Activated naive CD8-positive, alpha-beta T cell treated with anti-CD3 and anti-CD28 coated beads, Interleukin-2, amount 10 ng/mL, durations not matched to agents 7 days and 5 days (primary cell): ENCODE measurements at regions not wholly inside any gene's neighbourhood (a gene's known extent, or its start where the extent isn't known, plus 50 kb on each side); places are given as distances from the start of the nearest gene placed in this dataset.

ENCODE experiments used
- ATAC-seq: fragments of 150-1000 bp; cut with Tn5 transposase; one replicate; pipeline ENCODE4 v1.10.0; 2021; ENCODE audit warnings: low read depth, moderate library complexity
- POLR2A ChIA-PET: fragments of 350-600 bp; sonication (Branson Sonifier 250); formaldehyde crosslinking; loops from one replicate; lab custom pipeline; 2021; ENCODE audit warnings: antibody characterized with exemption; lab: Charles Lee
- DNase-seq: peaks from one replicate; pipeline ENCODE4 v3.0.0; 2021
- H3K27ac Mint-ChIP-seq: one replicate; pipeline ENCODE4 v1.8.0; 2022; ENCODE audit warnings: mild to moderate bottlenecking, mixed read lengths
- H3K27me3 Mint-ChIP-seq: one replicate; pipeline ENCODE4 v1.8.0; 2022; ENCODE audit warnings: mild to moderate bottlenecking, moderate library complexity, mixed read lengths
- H3K36me3 Mint-ChIP-seq: one replicate; pipeline ENCODE4 v1.8.0; 2021; ENCODE audit warnings: mild to moderate bottlenecking, mixed read lengths
- H3K4me1 Mint-ChIP-seq: one replicate; pipeline ENCODE4 v1.8.0; 2021; ENCODE audit warnings: mixed read lengths
- H3K4me3 Mint-ChIP-seq: one replicate; pipeline ENCODE4 v1.8.0; 2022; ENCODE audit warnings: mild to moderate bottlenecking, moderate library complexity, mixed read lengths
- H3K9me3 Mint-ChIP-seq: one replicate; pipeline ENCODE4 v1.8.0; 2021; ENCODE audit warnings: mixed read lengths

GRCh38 chr13:40318366-40318765 lies 348.1 kb downstream of the FOXO1 start:
- Mint-ChIP-seq H3K4me3 (peak overlapping the region; percentile 14), H3K36me3 (peaks cover 3% of the 10 kb centered on the region), H3K27ac (peak overlapping the region; percentile 47), H3K9me3 (peaks cover 3% of the 10 kb centered on the region), H3K27me3 (no peaks in the 10 kb centered on the region), H3K4me1 (peaks cover 56% of the 10 kb centered on the region)
- POLR2A ChIA-PET, result no interaction called here
- DNase-seq (no peak), ATAC-seq (no peak)

GRCh38 chr13:40319699-40320579 lies 346.5 kb downstream of the FOXO1 start:
- ATAC-seq (peak; percentile 50), DNase-seq (no peak)
- Mint-ChIP-seq H3K9me3 (peaks cover 10% of the 10 kb centered on the region), H3K27ac (peak overlapping the region; percentile 37), H3K27me3 (no peaks in the 10 kb centered on the region), H3K36me3 (peaks cover 13% of the 10 kb centered on the region), H3K4me1 (peaks cover 46% of the 10 kb centered on the region), H3K4me3 (no peak overlapping the region)
- POLR2A ChIA-PET, result no interaction called here

GRCh38 chr13:40328091-40328490 lies 338.4 kb downstream of the FOXO1 start:
- Mint-ChIP-seq H3K4me3 (no peak overlapping the region), H3K36me3 (peaks cover 23% of the 10 kb centered on the region), H3K27ac (no peak overlapping the region), H3K27me3 (no peaks in the 10 kb centered on the region), H3K9me3 (peaks cover 19% of the 10 kb centered on the region), H3K4me1 (peaks cover 15% of the 10 kb centered on the region)
- ATAC-seq, result no peak
- POLR2A ChIA-PET, result interaction anchor here (0.7 kb wide), 1 partner anchor 9 kb away, joined by 3 read pairs; no protein-coding TSS in a partner anchor
- DNase-seq, result no peak

- DNase-seq, result no peak
- Mint-ChIP-seq H3K36me3 (peaks cover 12% of the 10 kb centered on the region), H3K9me3 (peaks cover 11% of the 10 kb centered on the region), H3K27me3 (no peaks in the 10 kb centered on the region), H3K27ac (no peak overlapping the region), H3K4me3 (no peak overlapping the region), H3K4me1 (peaks cover 17% of the 10 kb centered on the region)
- POLR2A ChIA-PET, result no interaction called here
- no peak for ATAC-seq
Measured at GRCh38 chr13:40329781-40330485, 336.5 kb downstream of the FOXO1 start.

GRCh38 chr13:40330950-40331349 lies 335.5 kb downstream of the FOXO1 start:
- no peak overlapping the region for H3K27ac Mint-ChIP-seq
- no peak overlapping the region for H3K4me3 Mint-ChIP-seq

GRCh38 chr13:40331802-40332201 lies 334.6 kb downstream of the FOXO1 start:
- Mint-ChIP-seq H3K27me3 (no peaks in the 10 kb centered on the region), H3K36me3 (peaks cover 9% of the 10 kb centered on the region), H3K9me3 (peaks cover 10% of the 10 kb centered on the region), H3K27ac (no peak overlapping the region), H3K4me1 (peaks cover 10% of the 10 kb centered on the region), H3K4me3 (no peak overlapping the region)
- ATAC-seq (no peak), DNase-seq (no peak)
- POLR2A ChIA-PET, result no interaction called here

More at GRCh38 chr13:40330950-40331349, 335.5 kb downstream of the FOXO1 start:
- H3K9me3 Mint-ChIP-seq, result peaks cover 11% of the 10 kb centered on the region
- H3K36me3 Mint-ChIP-seq, result peaks cover 9% of the 10 kb centered on the region
- no peaks in the 10 kb centered on the region for H3K27me3 Mint-ChIP-seq
- H3K4me1 Mint-ChIP-seq, result peaks cover 11% of the 10 kb centered on the region
- no peak for ATAC-seq
- no peak for DNase-seq
- POLR2A ChIA-PET, result no interaction called here

GRCh38 chr13:40333226-40333625 lies 333.2 kb downstream of the FOXO1 start:
- Mint-ChIP-seq H3K27ac (no peak overlapping the region), H3K9me3 (peaks cover 3% of the 10 kb centered on the region), H3K4me1 (peaks cover 13% of the 10 kb centered on the region), H3K36me3 (peaks cover 9% of the 10 kb centered on the region), H3K27me3 (no peaks in the 10 kb centered on the region), H3K4me3 (no peak overlapping the region)
- DNase-seq (no peak), ATAC-seq (no peak)
- POLR2A ChIA-PET, result no interaction called here

- Mint-ChIP-seq H3K27me3 (no peaks in the 10 kb centered on the region), H3K4me1 (peaks cover 13% of the 10 kb centered on the region), H3K9me3 (peaks cover 3% of the 10 kb centered on the region), H3K4me3 (no peak overlapping the region), H3K27ac (no peak overlapping the region), H3K36me3 (peaks cover 9% of the 10 kb centered on the region)
- POLR2A ChIA-PET, result no interaction called here
- DNase-seq (no peak), ATAC-seq (no peak)
Measured at GRCh38 chr13:40334031-40334430, 332.4 kb downstream of the FOXO1 start.

- ATAC-seq (no peak), DNase-seq (no peak)
- Mint-ChIP-seq H3K4me1 (peaks cover 13% of the 10 kb centered on the region), H3K9me3 (peaks cover 3% of the 10 kb centered on the region), H3K36me3 (peaks cover 9% of the 10 kb centered on the region), H3K27ac (no peak overlapping the region), H3K4me3 (no peak overlapping the region), H3K27me3 (no peaks in the 10 kb centered on the region)
- POLR2A ChIA-PET, result no interaction called here
Measured at GRCh38 chr13:40334616-40335015, 331.8 kb downstream of the FOXO1 start.

- no peak overlapping the region for H3K4me3 Mint-ChIP-seq
- H3K27me3 Mint-ChIP-seq, result no peaks in the 10 kb centered on the region
- H3K4me1 Mint-ChIP-seq, result peaks cover 13% of the 10 kb centered on the region
- ATAC-seq, result no peak
- POLR2A ChIA-PET, result interaction anchor here (0.6 kb wide), 1 partner anchor 96 kb away, joined by 5 read pairs; no protein-coding TSS in a partner anchor
- H3K36me3 Mint-ChIP-seq, result peaks cover 4% of the 10 kb centered on the region
- DNase-seq, result no peak
- no peak overlapping the region for H3K27ac Mint-ChIP-seq
- H3K9me3 Mint-ChIP-seq, result peaks cover 1% of the 10 kb centered on the region
Measured at GRCh38 chr13:40336228-40337221, 329.9 kb downstream of the FOXO1 start.

GRCh38 chr13:40337651-40338050 lies 328.8 kb downstream of the FOXO1 start:
- H3K36me3 Mint-ChIP-seq, result peaks cover 4% of the 10 kb centered on the region
- POLR2A ChIA-PET, result interaction anchor here (0.6 kb wide), 2 partner anchors 9 to 95 kb away, joined by 3 to 5 read pairs; no protein-coding TSS in a partner anchor
- H3K4me1 Mint-ChIP-seq, result peaks cover 7% of the 10 kb centered on the region
- no peak overlapping the region for H3K4me3 Mint-ChIP-seq
- no peaks in the 10 kb centered on the region for H3K27me3 Mint-ChIP-seq
- no peak for DNase-seq
- ATAC-seq, result no peak
- peaks cover 1% of the 10 kb centered on the region for H3K9me3 Mint-ChIP-seq
- no peak overlapping the region for H3K27ac Mint-ChIP-seq

- Mint-ChIP-seq H3K36me3 (peaks cover 4% of the 10 kb centered on the region), H3K27ac (no peak overlapping the region), H3K27me3 (no peaks in the 10 kb centered on the region), H3K9me3 (peaks cover 1% of the 10 kb centered on the region), H3K4me1 (peaks cover 7% of the 10 kb centered on the region), H3K4me3 (no peak overlapping the region)
- no peak for ATAC-seq
- POLR2A ChIA-PET, result no interaction called here
- no peak for DNase-seq
Measured at GRCh38 chr13:40338217-40338616, 328.2 kb downstream of the FOXO1 start.
